GM12874 (cell line): ENCODE measurements at regions not wholly inside any gene's neighbourhood (a gene's known extent, or its start where the extent isn't known, plus 50 kb on each side); places are given as distances from the start of the nearest gene placed in this dataset.

Experiments used
- TF ChIP-seq, protein P1 (sequence below): IDR thresholded peaks from 2 replicates; pipeline ENCODE4 v1.5.1; 2011; ENCODE audit warnings: low read depth, mild to moderate bottlenecking, control low read depth, low read length, moderate library complexity; ENCODE audit not compliant: insufficient read depth

DNA sequence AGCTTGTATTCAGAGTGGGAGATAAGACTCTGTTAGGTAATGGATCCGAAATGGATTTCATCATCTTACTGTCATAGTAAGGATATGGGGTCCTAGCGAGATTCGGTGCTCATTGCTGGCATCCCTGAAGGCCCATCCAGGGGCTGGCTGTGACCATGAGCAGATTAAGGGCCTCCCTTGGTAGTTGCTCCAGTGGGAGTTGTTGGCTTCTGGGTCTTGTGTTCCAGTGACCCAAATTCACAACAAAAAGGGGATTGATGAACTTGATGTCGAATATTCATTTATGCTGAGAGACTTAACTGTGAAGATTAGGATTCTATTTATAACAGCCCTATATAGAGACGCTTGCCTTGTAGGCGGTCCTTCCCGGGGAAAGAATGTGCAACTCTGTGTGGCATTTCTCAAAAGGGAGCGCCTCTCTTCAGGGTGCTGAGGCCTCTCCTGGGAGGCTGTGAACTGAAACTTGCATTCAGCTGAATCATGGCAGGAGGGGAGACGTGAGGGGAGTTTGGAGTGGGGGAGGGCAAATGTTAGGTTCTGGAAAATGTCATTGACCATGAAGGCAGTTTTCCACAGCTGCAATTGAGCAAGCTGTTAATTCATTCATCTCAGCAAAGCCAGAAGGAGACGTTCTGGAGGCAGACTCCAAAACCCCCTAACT lies 233.1 kb upstream of the FZD8 start:
- TF ChIP-seq, protein P1, sequence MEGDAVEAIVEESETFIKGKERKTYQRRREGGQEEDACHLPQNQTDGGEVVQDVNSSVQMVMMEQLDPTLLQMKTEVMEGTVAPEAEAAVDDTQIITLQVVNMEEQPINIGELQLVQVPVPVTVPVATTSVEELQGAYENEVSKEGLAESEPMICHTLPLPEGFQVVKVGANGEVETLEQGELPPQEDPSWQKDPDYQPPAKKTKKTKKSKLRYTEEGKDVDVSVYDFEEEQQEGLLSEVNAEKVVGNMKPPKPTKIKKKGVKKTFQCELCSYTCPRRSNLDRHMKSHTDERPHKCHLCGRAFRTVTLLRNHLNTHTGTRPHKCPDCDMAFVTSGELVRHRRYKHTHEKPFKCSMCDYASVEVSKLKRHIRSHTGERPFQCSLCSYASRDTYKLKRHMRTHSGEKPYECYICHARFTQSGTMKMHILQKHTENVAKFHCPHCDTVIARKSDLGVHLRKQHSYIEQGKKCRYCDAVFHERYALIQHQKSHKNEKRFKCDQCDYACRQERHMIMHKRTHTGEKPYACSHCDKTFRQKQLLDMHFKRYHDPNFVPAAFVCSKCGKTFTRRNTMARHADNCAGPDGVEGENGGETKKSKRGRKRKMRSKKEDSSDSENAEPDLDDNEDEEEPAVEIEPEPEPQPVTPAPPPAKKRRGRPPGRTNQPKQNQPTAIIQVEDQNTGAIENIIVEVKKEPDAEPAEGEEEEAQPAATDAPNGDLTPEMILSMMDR: no peak

- TF ChIP-seq, protein P1: no peak
Measured at GRCh38 chr10:35874311-35875015, 232.4 kb upstream of the FZD8 start.

DNA sequence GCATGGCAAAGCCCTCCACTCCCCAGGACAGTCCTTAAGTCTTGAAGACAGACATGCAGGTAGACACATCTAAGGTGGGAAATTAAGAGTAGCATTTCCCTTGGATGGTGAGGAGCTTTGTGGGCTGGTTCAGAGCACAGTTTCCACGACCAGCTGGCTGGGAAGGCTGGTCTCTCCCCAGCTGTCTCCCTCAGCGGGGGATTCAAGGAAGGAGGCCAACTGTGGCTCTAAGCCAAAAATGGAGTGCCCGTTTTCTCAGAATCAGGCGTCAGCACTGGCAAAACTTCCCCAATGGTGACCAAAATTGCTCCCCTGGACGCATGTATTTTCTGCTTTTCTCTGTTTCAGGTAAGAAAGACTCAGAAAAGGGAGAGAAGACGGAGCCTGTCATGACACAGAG lies 230.6 kb upstream of the FZD8 start:
- TF ChIP-seq, protein P1: no peak

- TF ChIP-seq, protein P1: no peak
Measured at GRCh38 chr10:35870665-35871310, 228.7 kb upstream of the FZD8 start.

DNA sequence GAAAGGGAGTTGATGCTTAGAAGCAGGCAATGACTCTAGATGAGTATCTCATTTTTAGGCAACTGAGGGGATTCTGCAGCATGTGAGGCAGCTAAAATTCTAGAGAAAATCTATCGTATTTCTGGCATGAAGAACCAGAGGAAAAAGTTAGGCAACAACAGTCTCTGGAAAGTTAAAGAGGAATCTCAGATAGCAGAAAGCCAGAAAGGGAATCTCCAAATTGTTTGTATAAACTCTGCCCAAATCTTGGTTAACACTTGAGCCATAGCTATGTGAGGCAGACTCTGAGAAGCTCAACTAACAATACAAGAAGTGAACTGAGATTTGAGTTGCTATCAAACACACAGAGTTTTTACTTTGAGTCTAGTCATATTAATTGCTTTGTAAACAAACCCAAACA lies 215.8 kb upstream of the FZD8 start:
- TF ChIP-seq, protein P1: no peak

GRCh38 chr10:35855155-35855947 lies 213.3 kb upstream of the FZD8 start:
- TF ChIP-seq, protein P1: no peak

- TF ChIP-seq, protein P1: no peak
Measured at GRCh38 chr10:35854661-35855060, 212.6 kb upstream of the FZD8 start.
